Suprapubic skin (tissue), 4 donors: ENCODE measurements at regions not wholly inside any gene's neighbourhood (a gene's known extent, or its start where the extent isn't known, plus 50 kb on each side); places are given as distances from the start of the nearest gene placed in this dataset.

Experiments
- EP300 ChIP-seq: sonication (generic); formaldehyde crosslinking; IDR thresholded peaks from one replicate; pipeline ENCODE4 v1.6.1; 2017; ENCODE audit warnings: antibody characterized with exemption
- POLR2A ChIP-seq, 2 donors: fragments of 450-650 bp; IDR thresholded peaks; one replicate each; pipeline ENCODE4 v1.6.1; 2017; ENCODE audit warnings: antibody characterized with exemption in 2 of 2, mild to moderate bottlenecking in 2 of 2, moderate library complexity in 2 of 2
- POLR2AphosphoS5 ChIP-seq, 3 donors: sonication (generic); formaldehyde crosslinking; IDR thresholded peaks; one replicate each; pipeline ENCODE4 v1.6.1; 2017; ENCODE audit warnings: antibody characterized with exemption in 3 of 3
- TF ChIP-seq, protein P1 (sequence below), 2 donors: fragments of 200-600 bp in 1 of 2; fragments of 450-650 bp in 1 of 2; sonication (generic) in 1 of 2; IDR thresholded peaks; one replicate each; pipeline ENCODE4 v1.5.1; 2016 to 2019; ENCODE audit warnings: antibody characterized with exemption in 2 of 2, mild to moderate bottlenecking in 1 of 2, moderate library complexity in 1 of 2

GRCh38 chr15:26051761-26052675, 188.9 kb upstream of the ATP10A start:
- TF ChIP-seq POLR2A (IDR thresholded peaks at IDR 0.05) (no peak), EP300 (no peak), POLR2AphosphoS5 (IDR thresholded peaks at IDR 0.05) (no peak)
- TF ChIP-seq, protein P1, sequence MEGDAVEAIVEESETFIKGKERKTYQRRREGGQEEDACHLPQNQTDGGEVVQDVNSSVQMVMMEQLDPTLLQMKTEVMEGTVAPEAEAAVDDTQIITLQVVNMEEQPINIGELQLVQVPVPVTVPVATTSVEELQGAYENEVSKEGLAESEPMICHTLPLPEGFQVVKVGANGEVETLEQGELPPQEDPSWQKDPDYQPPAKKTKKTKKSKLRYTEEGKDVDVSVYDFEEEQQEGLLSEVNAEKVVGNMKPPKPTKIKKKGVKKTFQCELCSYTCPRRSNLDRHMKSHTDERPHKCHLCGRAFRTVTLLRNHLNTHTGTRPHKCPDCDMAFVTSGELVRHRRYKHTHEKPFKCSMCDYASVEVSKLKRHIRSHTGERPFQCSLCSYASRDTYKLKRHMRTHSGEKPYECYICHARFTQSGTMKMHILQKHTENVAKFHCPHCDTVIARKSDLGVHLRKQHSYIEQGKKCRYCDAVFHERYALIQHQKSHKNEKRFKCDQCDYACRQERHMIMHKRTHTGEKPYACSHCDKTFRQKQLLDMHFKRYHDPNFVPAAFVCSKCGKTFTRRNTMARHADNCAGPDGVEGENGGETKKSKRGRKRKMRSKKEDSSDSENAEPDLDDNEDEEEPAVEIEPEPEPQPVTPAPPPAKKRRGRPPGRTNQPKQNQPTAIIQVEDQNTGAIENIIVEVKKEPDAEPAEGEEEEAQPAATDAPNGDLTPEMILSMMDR (IDR thresholded peaks at IDR 0.05): no peak
